NCI-H460 (cell line): ENCODE measurements at regions not wholly inside any gene's neighbourhood (a gene's known extent, or its start where the extent isn't known, plus 50 kb on each side); places are given as distances from the start of the nearest gene placed in this dataset.
"Not testable (repeated sequence)": the region's sequence is repeated elsewhere in the genome, so short reads cannot be mapped to it uniquely, and the experiment has no call there.

Experiments used
- DNase-seq: peaks from one replicate; pipeline ENCODE4 v3.0.0-alpha.2; 2016; ENCODE audit warnings: low read depth; ENCODE audit errors: extremely low read depth

DNA sequence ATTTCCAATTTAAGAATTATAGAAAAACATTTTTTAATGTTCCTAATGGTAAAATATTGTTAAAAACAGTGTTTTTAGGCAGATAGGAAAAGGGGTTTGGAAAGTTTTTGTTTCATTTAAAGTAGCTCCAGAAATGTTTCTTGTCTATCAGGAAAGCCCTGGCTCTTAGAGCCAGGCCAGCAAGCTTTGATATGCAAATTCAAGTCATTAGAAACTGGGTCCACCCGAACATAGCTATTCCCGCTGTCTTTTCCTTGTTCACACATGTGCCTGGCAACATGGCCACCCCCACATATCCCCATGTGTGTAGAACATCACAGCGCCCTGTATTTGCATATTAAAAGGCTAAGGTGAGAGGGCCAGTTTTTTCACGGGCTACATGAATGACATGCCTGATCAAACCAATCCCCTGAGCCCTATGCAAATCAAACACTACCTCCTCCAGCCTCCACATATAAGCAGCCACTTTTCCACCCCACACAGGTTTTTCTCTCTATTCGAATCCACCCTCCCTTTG is 925.3 kb upstream of the CDH10 start:
- DNase-seq = no peak

DNA sequence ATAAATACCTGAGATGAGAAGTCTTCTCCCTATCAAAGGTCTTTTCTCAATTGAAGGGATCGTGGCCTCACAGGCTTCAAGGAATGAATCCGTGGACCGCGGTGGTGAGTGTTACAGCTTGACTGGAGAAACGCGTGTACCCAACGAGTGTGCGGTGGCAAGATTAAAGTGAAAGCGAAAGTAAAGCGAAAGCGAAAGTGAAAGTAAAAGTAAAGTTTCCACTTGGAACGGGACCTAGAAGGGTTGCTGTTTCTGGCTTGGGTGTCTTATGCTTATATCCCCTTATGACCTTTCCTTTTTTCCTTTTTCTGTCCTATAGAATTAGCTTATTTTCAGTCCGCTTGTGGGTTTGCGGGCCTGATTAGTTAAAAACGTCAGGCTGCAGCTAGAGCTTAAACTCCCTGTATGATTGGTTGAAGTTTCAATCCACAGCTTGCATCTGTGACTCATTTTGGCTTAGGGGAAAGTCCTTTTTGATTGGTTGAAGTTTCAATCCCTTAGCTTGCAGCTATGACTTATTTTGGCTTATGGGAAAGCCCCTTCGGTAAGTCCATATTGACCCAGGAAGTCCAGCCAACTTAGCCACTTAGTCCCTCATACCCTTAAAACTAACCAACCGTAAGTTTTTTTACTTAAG is 924.3 kb upstream of the CDH10 start:
- DNase-seq = no peak

DNA sequence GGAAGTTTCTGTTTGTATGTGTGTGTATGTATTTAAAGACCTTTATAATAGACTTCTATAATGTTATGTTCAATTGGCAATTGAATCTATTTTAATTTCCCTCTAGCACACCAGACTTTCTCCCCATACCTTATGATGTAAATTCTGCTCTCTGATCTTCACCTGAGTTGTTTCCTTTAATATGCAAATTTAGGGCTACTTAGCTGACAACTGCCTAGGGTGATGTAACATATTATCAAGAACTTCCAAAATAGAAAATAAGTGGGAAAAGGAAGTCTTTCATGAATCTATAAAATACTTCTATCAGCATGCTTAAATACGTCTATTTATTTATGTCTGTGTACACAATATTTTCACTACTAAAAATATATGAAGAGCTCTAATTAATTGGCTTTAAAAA is 923.5 kb upstream of the CDH10 start:
- no peak for DNase-seq

DNA sequence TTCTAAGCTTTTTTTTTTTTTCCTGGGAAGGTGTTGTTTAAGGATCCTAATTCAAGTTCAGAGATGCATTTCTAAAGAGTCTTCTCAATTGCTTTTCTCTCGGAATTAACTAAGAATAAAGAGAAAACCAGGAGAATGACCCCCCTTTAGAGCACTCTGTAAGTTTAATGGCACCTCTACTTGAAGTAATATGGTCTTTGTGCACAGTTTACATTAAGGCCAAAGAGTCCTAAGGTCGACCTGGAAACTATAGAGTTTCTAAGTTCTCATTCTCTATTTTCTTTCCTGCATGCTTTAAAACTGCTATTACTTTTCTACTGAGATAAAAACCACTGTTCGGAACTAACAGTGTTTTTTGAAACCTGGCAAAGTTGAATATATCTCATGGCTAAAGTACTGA is 923.1 kb upstream of the CDH10 start:
- no peak for DNase-seq

DNA sequence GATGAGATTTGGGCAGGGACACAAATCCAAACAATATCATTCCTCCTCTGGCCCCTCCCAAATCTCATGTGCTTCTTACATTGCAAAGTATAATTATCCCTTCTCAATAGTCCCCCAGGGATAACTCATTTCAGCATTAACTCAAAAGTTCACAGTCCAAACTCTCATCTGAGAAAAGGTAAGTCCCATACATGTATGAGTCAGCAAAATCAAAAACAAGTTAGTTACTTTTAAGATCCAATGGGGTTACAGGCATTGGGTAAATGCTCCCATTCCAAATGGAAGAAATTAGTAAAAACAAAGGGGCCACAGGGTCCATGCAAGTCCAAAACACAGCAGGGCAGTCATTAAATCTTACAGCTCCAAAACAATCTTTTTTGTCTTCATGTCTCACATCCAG is 917.9 kb upstream of the CDH10 start:
- no peak for DNase-seq

DNA sequence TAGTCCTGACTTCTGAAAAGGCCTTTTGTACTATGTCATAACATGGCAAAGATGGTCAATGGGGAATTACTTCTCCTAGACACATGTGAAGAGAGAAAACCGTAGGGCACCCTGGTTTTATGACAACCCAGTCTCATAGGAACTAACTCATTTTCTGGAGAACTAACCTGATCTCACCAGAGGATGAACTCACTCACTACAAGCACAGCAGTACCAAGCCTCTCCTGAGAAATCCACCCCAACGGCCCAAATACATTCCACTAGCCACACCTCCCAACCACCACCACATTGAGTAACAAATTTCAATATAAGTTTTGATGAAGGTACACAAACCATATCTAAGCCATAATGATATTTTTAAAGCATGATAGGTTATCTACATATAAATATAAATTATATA is 909.3 kb upstream of the CDH10 start:
- DNase-seq = no peak

DNA sequence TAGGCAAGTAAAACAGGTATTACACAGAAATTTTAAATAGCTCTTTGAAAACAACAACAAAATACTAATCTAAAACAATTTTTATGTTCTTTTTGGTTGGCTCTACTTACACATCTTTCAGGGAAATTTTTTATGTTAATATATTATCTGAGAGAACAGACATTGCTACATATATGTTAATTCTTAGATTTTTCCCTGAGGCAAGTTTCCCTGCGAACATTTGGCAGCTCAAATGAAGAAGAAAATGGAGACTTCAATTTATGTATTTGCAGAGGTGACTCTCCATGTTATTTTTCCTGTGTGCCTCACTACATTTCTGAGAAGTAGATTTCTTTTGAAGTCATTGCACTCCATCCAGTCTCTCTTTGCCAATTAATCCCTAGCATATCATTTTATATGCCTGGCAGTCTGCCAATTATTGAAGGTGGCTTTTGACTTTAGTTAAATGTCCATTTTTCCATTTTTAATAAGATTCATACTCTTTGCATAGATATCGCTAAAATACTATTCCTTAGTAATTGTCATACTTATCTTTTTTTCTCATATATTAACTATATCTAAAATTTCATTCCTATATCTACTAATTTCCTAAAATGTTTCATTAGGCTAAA is 908.2 kb upstream of the CDH10 start:
- DNase-seq = no peak

DNA sequence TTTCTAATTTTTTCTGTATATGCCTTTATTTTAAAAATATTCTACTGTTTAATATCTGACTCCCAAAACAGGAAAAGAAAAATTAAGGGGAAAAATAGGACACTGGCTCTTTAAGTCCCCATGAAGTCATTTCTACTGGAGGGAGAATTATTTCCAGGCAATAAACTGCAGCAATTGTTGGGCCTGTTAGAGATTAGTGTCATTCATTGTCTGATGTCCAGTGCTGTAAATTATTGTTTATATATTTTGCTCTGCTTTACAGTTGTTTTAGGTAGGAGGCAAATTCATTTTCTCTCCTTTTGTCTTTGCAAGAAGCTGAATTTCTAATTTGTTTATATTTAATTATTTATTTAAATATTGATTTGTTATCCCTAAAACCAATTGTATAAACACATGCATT is 906.0 kb upstream of the CDH10 start:
- DNase-seq = no peak

DNA sequence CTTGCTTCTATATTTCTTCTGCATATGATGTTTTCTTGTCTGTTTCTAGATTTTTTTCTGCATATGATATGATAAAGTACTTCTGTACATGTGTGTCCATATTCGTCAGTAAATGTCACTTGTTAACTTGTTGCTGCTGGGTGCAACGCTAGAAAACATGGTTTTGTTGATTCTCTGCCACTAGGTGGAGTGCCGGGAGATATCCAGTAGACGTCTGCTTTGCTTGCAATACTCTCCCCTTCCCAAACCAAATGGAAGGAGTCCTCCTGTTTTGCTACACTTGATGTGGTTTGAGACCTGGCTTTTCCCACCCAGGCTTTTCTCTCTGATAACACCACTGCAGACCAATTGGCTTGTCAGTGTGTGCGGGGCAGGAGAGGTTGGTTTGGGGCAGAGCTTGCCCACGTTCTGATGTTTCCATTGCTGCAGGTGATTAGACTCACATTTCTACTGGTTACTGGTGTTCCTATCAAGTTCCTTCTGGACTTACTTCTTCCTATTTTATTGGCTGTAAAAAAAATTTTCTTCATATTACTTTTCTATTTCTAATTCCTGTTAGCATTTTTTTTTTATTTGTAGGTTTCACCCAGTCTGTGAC is 900.0 kb upstream of the CDH10 start:
- peak; percentile 59 for DNase-seq

DNA sequence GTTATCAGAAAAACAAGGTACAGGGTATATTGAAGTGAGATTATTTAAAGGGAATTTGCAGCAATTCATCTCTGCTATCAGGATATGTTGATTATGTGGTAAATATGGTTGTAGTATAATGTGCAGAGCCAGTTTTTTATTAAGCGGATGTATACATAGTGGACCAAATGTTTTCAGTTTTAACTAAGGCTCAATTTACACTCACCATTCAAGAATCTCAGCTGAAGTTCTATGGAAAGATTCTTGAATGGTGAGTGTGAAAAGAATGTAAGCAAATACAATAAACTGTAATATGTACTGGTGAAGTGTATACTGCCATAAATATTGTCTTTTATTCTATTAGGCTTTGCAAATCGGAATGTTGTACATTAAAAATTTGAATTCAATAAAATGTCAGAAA is 895.9 kb upstream of the CDH10 start:
- DNase-seq = no peak

DNA sequence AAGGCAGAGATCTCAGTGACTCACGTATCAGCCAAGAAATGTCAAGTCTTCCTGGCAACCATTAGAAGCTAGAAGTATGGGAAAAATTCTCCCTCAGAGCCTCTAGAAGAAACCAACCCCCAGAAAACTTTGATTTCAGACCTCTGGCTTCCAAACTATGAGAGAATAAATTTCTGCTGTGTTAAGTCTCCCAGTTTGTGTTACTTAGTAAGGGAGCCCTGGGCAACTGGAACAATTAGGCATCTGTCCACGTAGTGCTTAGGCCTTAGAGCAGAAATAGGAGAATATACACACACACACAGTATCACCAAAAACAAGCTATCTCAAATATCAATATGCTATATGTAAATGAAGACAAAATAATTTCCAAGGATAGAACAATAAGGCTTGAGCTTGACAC is 894.8 kb upstream of the CDH10 start:
- no peak for DNase-seq

DNA sequence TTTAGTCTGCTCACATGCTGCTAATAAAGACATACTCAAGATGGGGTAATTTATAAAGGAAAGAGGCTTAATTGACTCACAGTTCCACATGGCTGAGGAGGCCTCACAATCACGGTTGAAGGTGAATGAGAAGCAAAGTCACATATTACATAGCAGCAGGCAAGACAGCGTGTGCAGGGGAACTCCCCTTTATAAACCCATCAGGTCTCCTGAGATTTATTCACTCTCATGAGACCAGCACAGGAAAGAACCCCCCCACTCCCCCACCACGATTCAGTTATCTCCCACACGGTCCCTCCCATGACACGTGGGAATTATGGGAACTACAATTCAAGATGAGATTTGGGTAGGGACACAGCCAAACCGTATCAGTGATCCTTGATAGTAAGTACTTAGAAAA is 891.7 kb upstream of the CDH10 start:
- not testable (repeated sequence) for DNase-seq

DNA sequence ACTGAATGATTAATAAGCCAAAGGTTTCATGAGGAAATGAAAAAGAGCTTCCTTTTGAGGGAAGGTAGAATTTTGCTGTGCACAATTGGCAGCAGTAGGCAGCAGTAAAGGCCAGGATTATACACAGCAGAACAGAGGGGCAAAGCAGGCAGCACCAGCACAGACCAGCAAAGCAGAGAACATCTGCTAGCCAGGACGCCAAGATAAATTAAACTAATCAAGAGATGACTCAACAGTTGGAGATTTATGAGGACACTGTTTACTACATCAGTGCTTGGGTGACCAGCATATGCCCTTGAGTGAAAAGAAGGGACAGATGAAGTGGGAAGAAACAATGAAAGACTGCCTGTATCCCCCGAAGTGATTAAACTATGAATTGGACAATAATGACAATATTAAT is 871.4 kb upstream of the CDH10 start:
- no peak for DNase-seq

DNA sequence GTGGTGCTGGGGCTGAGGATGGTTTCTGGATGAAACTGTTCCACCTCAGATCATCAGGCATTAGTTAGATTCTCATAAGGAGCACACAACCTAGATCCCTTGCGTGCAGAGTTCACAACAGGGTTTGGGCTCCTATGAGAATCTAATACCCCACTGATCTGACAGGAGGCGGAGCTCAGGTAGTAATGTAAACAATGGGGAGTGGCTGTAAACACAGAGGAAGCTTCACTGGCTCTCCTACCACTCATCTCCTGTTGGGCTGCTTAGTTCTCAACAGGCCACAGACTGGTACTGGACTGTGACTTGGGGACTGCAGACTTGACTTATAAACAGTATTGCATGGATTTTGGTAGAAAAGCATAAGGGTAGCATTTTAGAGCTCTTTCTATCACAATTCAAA is 870.7 kb upstream of the CDH10 start:
- no peak for DNase-seq

DNA sequence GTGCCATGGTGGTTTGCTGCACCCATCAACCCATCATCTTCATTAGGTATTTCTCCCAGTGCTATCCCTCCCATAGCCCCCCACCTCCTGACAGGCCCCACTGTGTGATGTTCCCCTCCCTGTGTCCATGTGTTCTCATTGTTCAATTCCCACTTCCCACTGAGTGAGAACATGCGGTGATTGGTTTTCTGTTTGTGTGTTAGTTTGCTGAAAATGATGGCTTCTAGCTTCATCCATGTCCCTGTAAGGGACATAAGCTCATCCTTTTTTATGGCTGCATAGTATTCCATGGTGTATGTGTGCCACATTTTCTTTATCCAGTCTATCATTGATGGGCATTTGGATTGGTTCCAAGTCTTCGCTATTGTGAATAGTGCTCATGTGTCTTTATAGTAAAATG is 865.9 kb upstream of the CDH10 start:
- DNase-seq = not testable (repeated sequence)

DNA sequence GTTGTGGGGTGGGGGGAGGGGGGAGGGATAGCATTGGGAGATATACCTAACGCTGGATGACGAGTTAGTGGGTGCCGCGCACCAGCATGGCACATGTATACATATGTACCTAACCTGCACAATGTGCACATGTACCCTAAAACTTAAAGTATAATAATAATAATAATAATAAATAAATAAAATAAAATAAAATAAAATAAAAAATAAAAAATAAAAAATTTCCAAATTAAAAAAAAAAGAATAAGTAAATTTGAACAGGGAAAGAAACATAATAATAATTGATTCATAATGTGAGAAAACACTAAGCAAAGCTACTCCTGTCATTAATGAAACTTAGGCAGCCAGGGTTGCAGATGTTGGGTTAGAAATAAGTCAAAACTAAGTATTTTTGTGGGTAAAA is 863.2 kb upstream of the CDH10 start:
- DNase-seq = not testable (repeated sequence)

DNA sequence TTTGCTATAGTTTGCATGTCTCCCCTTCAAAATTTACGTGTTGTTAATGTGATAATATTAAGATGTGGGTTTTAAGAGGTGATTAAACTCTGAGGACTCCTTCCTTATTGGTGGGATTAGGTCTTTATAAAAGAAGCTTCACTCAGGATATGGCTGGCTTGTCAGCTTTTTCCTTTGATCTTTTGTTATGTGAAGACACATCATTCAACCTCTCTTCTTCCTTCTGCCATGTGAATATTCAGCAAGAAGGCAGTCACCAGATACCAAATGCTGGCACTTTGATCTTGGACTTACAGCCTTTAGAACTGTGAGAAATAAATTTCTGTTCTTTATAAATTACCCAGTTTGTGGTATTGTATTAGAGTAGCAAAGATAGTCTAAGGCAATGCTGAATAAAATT is 855.9 kb upstream of the CDH10 start:
- no peak for DNase-seq

DNA sequence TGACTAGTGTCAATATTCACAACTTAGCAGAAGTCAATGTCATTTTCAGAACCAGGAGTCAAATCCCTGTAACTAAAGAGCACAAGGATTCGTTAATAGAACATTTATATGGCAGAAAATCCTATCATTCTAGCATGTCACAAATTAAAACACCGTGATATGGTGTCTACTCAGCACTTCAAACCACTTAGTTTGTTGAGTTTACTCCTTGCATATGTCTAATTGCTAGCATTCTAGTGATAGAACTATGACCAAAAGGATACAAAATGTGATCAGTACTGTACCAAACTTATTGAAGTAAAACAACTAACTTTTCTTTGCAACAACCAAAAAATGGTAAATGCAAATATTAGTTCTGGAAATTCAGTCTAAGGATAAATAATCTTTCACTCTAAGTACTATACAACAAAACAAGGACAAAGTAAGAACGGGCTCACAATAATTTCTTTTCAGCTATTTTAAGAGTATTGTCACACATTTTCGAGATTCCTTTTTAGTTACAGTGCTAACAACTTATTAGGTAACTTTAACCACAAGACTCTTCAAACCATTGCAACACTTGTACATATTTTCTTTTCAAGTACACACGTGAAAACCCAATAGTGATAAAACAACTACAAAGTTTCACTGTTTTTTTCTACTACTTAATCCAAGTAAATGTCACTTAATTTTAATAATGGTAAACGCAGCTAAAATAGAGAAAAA is 845.2 kb upstream of the CDH10 start:
- DNase-seq = peak; percentile 39

DNA sequence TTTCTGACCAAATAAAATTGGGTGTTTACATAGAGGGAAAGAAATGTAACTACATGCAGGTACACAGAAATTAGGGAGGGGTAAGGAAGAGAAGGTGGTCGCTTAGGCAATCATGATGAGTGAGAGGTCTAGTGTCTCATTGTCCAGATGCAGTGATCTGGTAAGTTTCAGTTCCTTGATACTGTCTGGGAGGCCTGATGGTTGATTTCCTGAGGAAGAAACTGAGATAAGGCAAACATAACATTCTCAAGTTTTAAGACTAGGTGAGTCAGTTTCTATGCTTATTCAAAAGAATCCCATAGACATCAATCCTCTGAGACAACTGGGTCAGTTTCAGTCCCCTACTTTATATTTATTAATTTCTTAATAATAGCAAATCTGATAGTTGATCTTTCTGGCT is 843.3 kb upstream of the CDH10 start:
- DNase-seq = no peak

DNA sequence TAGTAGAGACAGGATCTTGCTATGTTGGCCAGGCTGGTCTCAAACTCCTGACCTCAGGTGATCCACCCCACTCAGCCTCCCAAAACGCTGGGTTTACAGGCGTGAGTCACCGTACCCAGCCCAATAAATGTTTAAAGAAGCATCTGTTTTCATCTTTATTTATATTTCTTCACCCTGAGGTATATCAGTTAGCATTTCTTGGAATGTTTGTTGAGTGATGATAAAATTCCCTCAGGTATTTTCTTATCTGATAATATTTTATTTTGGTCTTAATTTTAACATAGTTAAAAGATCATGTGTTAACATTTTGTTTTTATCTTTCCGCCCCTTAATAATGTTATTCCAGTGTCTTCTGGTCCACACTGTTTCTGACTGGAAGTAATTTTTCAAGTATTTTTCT is 839.6 kb upstream of the CDH10 start:
- DNase-seq = no peak

DNA sequence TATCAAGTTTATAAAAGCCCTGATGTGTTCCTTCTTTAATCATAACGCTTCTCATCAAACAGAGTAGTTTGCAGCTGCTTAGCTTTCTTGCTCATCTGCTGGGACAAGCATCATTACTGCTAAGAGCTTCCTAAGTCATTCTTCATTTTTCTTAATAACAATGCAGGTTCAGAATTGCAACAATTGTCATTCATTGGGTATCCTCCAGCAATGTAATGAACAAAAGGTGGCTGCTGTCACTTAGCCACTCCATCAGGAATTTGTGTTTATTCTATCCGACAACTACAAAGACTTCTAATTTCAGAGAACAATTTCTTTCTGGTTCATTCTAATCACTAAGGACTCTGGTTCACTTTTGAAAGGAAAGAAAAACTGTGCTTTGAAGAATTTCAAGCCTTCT is 836.7 kb upstream of the CDH10 start:
- DNase-seq = no peak

DNA sequence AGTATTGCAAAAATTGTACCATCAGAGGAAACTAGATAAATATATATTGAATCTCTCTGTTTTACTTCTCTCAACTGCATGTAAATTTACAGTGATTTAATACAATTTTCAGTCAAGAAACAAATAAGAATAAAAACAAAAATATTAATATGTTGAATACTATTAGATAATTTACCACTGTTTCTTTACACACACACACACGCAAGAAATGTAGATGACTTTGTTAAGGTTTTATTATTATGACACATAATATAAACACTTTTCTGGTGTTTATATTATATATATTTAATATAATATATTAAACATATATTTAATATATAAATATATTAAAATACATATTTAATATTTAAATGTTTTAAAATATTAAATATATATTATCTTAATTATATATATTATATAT is 814.3 kb upstream of the CDH10 start:
- no peak for DNase-seq
